HepG2 (cell line): ENCODE measurements at regions not wholly inside any gene's neighbourhood (a gene's known extent, or its start where the extent isn't known, plus 50 kb on each side); places are given as distances from the start of the nearest gene placed in this dataset.
A peak's percentile ranks its signal among the peaks of the same experiment; 100 is the strongest.

Experiments used
- BRD4 ChIP-seq: sonication (generic); formaldehyde crosslinking; IDR thresholded peaks from 2 replicates; pipeline ENCODE4 v1.4.0; 2020; ENCODE audit warnings: missing genetic modification reagents
- ETV5 ChIP-seq: IDR thresholded peaks from 2 replicates; pipeline ENCODE4 v1.6.1; 2018; ENCODE audit warnings: missing biosample characterization, missing genetic modification reagents, inconsistent platforms, borderline replicate concordance
- GTF3A ChIP-seq: sonication (generic); formaldehyde crosslinking; conservative IDR thresholded peaks from 2 replicates; pipeline ENCODE4 v1.4.0; 2020; ENCODE audit warnings: mild to moderate bottlenecking, missing genetic modification reagents
- HNRNPLL ChIP-seq: fragments of 200-400 bp; formaldehyde crosslinking; IDR thresholded peaks from 2 replicates; pipeline ENCODE4 v1.6.1; 2017; ENCODE audit warnings: mild to moderate bottlenecking, low read depth, low read length; ENCODE audit not compliant: poor library complexity, severe bottlenecking
- MIER3 ChIP-seq: IDR thresholded peaks from 2 replicates; pipeline ENCODE4 v1.6.1; 2016; ENCODE audit warnings: missing compliant biosample characterization, borderline replicate concordance
- PCBP2 ChIP-seq: fragments of 200-400 bp; formaldehyde crosslinking; optimal IDR thresholded peaks from 2 replicates; pipeline ENCODE3; 2018; ENCODE audit warnings: low read length, low read depth; ENCODE audit not compliant: poor library complexity, severe bottlenecking
- RAD51 ChIP-seq: fragments of 450-650 bp; IDR thresholded peaks from 2 replicates; pipeline ENCODE4 v1.6.1; 2016; ENCODE audit warnings: borderline replicate concordance
- REXO4 ChIP-seq: sonication (generic); formaldehyde crosslinking; IDR thresholded peaks from 2 replicates; pipeline ENCODE4 v1.8.0; 2022; ENCODE audit warnings: missing genetic modification reagents, mild to moderate bottlenecking, borderline replicate concordance
- TBX2 ChIP-seq: sonication (generic); formaldehyde crosslinking; IDR thresholded peaks from 2 replicates; pipeline ENCODE4 v1.5.0; 2020; ENCODE audit warnings: missing genetic modification reagents, mild to moderate bottlenecking, borderline replicate concordance
- ZC3H4 ChIP-seq: sonication (generic); formaldehyde crosslinking; IDR thresholded peaks from 2 replicates; pipeline ENCODE4 v1.4.0; 2020; ENCODE audit warnings: missing genetic modification reagents, borderline replicate concordance
- ZNF101 ChIP-seq: sonication (generic); formaldehyde crosslinking; IDR thresholded peaks from 2 replicates; pipeline ENCODE4 v1.4.0; 2020; ENCODE audit warnings: mild to moderate bottlenecking, low read depth, missing genetic modification reagents, borderline replicate concordance
- ZNF274 ChIP-seq: sonication (generic); formaldehyde crosslinking; IDR thresholded peaks from 2 replicates; pipeline ENCODE4 v1.5.1; 2020; ENCODE audit warnings: mild to moderate bottlenecking, missing genetic modification reagents
- ZNF552 ChIP-seq: sonication (generic); formaldehyde crosslinking; IDR thresholded peaks from 2 replicates; pipeline ENCODE4 v1.9.0; 2022; ENCODE audit warnings: missing genetic modification reagents, mild to moderate bottlenecking, borderline replicate concordance
- ZNF556 ChIP-seq: sonication (generic); formaldehyde crosslinking; IDR thresholded peaks from 2 replicates; pipeline ENCODE4 v1.4.0; 2020; ENCODE audit warnings: mild to moderate bottlenecking, missing genetic modification reagents, borderline replicate concordance
- TF ChIP-seq, protein P1 (sequence below): conservative IDR thresholded peaks from 2 replicates; pipeline ENCODE4 v1.6.1; 2018; ENCODE audit warnings: missing genetic modification reagents
- TF ChIP-seq, protein P2 (sequence below): sonication (generic); formaldehyde crosslinking; IDR thresholded peaks from 2 replicates; pipeline ENCODE4 v1.5.1; 2020; ENCODE audit warnings: mild to moderate bottlenecking, missing genetic modification reagents
- TF ChIP-seq, protein P3 (sequence below): sonication (generic); formaldehyde crosslinking; IDR thresholded peaks from 2 replicates; pipeline ENCODE4 v1.9.0; 2022; ENCODE audit warnings: missing genetic modification reagents, mild to moderate bottlenecking, borderline replicate concordance

DNA sequence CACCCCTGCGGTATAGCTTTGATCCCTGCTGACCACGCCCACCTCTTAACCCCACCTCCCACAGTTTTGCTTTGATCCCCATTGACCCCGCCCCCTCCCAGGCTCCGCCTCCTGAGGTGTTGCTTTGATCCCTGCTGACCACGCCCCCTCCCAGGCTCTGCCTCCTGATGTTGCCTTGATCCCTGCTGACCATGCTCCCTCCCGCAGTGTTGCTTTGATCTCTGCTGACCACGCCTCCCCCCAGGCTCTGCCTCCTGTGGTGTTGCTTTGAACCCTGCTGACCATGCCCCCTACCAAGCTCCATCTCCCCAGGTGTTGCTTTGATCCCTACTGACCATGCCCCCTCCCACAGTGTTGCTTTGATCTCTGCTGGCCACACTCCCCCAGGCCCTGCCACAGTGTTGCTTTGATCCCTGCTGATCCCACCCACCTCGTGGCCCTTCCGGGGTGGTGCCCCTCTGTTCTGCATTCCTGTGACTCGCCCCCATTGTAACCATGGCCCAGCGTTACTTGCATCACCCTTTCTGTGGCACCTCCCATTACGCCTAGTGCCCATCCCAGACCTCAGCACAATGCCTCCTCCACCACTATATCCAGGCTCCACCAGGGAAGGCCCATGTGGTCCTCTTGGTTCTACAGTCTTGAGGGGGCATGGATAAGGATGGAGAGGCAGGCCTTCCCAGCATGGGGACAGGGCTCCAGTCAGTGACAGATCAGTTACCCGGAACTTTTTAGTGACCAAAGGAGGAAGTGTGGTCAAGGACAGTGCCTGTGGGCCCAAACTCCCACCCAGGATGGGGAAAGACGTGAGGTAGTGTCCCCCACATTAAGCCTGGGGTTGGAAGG is 70.8 kb downstream of the ADRA2C start (continued):
- TF ChIP-seq RAD51 = no peak
- peak; percentile 51 for TF ChIP-seq HNRNPLL
- TF ChIP-seq REXO4 (CRISPR knock-in tag) = no peak
- TF ChIP-seq BRD4 (CRISPR knock-in tag) = peak; percentile 95
- TF ChIP-seq, protein P1, sequence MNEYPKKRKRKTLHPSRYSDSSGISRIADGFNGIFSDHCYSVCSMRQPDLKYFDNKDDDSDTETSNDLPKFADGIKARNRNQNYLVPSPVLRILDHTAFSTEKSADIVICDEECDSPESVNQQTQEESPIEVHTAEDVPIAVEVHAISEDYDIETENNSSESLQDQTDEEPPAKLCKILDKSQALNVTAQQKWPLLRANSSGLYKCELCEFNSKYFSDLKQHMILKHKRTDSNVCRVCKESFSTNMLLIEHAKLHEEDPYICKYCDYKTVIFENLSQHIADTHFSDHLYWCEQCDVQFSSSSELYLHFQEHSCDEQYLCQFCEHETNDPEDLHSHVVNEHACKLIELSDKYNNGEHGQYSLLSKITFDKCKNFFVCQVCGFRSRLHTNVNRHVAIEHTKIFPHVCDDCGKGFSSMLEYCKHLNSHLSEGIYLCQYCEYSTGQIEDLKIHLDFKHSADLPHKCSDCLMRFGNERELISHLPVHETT (CRISPR knock-in tag) = 0 out of 2 replicates have a peak, but pooled peaks have one; percentile 63
- peak; percentile 75; the same call in 1 of the 2 replicates for TF ChIP-seq ZNF552 (CRISPR knock-in tag)
- TF ChIP-seq ZNF101 (CRISPR knock-in tag) = peak; percentile 83; the same call in 1 of the 2 replicates
- TF ChIP-seq ZC3H4 (CRISPR knock-in tag) = no peak
- peak; percentile 41; the same call in 1 of the 2 replicates for TF ChIP-seq MIER3 (CRISPR knock-in tag)
- peak; percentile 98 for TF ChIP-seq ZNF556 (CRISPR knock-in tag)
- no peak for TF ChIP-seq PCBP2
- TF ChIP-seq, protein P2, sequence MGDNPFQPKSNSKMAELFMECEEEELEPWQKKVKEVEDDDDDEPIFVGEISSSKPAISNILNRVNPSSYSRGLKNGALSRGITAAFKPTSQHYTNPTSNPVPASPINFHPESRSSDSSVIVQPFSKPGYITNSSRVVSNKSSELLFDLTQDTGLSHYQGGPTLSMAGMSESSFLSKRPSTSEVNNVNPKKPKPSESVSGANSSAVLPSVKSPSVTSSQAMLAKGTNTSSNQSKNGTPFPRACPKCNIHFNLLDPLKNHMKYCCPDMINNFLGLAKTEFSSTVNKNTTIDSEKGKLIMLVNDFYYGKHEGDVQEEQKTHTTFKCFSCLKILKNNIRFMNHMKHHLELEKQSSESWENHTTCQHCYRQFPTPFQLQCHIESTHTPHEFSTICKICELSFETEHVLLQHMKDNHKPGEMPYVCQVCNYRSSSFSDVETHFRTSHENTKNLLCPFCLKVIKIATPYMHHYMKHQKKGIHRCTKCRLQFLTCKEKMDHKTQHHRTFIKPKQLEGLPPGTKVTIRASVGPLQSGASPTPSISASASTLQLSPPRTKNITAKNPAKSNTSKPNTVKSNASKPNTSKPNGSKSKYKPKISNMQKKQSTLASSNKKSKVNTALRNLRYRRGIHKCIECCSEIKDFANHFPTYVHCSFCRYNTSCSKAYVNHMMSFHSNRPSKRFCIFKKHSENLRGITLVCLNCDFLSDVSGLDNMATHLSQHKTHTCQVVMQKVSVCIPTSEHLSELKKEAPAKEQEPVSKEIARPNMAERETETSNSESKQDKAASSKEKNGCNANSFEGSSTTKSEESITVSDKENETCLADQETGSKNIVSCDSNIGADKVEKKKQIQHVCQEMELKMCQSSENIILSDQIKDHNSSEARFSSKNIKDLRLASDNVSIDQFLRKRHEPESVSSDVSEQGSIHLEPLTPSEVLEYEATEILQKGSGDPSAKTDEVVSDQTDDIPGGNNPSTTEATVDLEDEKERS (CRISPR knock-in tag) = peak; percentile 98
- TF ChIP-seq ETV5 (CRISPR knock-in tag) = peak; percentile 99
- TF ChIP-seq GTF3A (CRISPR knock-in tag) = peak; percentile 78; the same call in 1 of the 2 replicates
- TF ChIP-seq, protein P3, sequence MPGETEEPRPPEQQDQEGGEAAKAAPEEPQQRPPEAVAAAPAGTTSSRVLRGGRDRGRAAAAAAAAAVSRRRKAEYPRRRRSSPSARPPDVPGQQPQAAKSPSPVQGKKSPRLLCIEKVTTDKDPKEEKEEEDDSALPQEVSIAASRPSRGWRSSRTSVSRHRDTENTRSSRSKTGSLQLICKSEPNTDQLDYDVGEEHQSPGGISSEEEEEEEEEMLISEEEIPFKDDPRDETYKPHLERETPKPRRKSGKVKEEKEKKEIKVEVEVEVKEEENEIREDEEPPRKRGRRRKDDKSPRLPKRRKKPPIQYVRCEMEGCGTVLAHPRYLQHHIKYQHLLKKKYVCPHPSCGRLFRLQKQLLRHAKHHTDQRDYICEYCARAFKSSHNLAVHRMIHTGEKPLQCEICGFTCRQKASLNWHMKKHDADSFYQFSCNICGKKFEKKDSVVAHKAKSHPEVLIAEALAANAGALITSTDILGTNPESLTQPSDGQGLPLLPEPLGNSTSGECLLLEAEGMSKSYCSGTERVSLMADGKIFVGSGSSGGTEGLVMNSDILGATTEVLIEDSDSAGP (CRISPR knock-in tag) = peak; percentile 95
- no peak for TF ChIP-seq ZNF274
- peak; percentile 100 for TF ChIP-seq TBX2 (CRISPR knock-in tag)
